Upper lobe of right lung (tissue), 1 donor: ENCODE measurements at regions not wholly inside any gene's neighbourhood (a gene's known extent, or its start where the extent isn't known, plus 50 kb on each side); places are given as distances from the start of the nearest gene placed in this dataset.

ENCODE experiments used
- ATAC-seq: fragments of 200-7000 bp; cut with Tn5 transposase; one replicate; pipeline ENCODE4 v1.9.1; 2020; ENCODE audit warnings: mild to moderate bottlenecking, moderate library complexity
- DNase-seq: peaks from one replicate; pipeline ENCODE4 v3.0.0-alpha.2; 2020
- H3K27ac ChIP-seq: fragments of 200-600 bp; one replicate; pipeline ENCODE4 v1.8.0; 2022
- H3K27me3 ChIP-seq: fragments of 200-600 bp; one replicate; pipeline ENCODE4 v1.8.0; 2022; ENCODE audit warnings: mild to moderate bottlenecking
- H3K36me3 ChIP-seq: fragments of 200-600 bp; one replicate; pipeline ENCODE4 v1.8.0; 2022
- H3K4me1 ChIP-seq: fragments of 200-600 bp; one replicate; pipeline ENCODE4 v1.8.0; 2022
- H3K4me3 ChIP-seq: fragments of 200-600 bp; one replicate; pipeline ENCODE4 v1.8.0; 2022; ENCODE audit warnings: mild to moderate bottlenecking
- H3K9me3 ChIP-seq: fragments of 200-600 bp; one replicate; pipeline ENCODE4 v1.8.0; 2022
- intact Hi-C: fragments of 100-400 bp; cut with DNase I; formaldehyde crosslinking; loops from one replicate; pipeline ENCODE4 v1.11.0; 2022
- TF ChIP-seq, protein P1 (sequence below): fragments of 200-600 bp; IDR thresholded peaks from one replicate; pipeline ENCODE4 v1.8.0; 2022; ENCODE audit warnings: antibody characterized with exemption
- donor health status: DM: no; HTN: yes; CAD: no; lungs with severe emphysema.

DNA sequence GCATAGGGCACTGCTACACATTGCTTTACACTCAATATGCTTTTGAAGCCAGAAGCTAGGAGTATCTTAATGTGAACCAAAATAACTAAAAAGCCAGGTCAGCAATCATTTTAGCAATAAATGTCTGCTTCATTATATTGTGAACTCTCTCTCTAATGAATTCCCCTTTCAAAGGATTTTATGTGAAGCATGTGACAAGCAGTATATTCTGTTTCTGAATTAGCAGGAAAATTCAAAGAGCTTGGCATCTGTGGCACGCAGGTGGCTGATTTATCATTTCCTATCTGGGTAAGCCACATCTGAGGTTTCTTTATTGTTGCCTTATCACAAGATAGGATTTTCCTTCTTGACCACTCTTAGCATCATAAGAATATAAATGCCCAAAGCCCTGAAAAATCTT lies 56.8 kb upstream of the KLF12 start:
- no peak for DNase-seq
- H3K9me3 ChIP-seq = no peaks in the 10 kb centered on the region
- intact Hi-C loops = no loop called here
- H3K36me3 ChIP-seq = no peaks in the 10 kb centered on the region
- no peak overlapping the region for H3K4me3 ChIP-seq
- ATAC-seq = no peak
- H3K27ac ChIP-seq = no peak overlapping the region
- no peaks in the 10 kb centered on the region for H3K4me1 ChIP-seq
- TF ChIP-seq, protein P1, sequence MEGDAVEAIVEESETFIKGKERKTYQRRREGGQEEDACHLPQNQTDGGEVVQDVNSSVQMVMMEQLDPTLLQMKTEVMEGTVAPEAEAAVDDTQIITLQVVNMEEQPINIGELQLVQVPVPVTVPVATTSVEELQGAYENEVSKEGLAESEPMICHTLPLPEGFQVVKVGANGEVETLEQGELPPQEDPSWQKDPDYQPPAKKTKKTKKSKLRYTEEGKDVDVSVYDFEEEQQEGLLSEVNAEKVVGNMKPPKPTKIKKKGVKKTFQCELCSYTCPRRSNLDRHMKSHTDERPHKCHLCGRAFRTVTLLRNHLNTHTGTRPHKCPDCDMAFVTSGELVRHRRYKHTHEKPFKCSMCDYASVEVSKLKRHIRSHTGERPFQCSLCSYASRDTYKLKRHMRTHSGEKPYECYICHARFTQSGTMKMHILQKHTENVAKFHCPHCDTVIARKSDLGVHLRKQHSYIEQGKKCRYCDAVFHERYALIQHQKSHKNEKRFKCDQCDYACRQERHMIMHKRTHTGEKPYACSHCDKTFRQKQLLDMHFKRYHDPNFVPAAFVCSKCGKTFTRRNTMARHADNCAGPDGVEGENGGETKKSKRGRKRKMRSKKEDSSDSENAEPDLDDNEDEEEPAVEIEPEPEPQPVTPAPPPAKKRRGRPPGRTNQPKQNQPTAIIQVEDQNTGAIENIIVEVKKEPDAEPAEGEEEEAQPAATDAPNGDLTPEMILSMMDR = no peak
- no peaks in the 10 kb centered on the region for H3K27me3 ChIP-seq

DNA sequence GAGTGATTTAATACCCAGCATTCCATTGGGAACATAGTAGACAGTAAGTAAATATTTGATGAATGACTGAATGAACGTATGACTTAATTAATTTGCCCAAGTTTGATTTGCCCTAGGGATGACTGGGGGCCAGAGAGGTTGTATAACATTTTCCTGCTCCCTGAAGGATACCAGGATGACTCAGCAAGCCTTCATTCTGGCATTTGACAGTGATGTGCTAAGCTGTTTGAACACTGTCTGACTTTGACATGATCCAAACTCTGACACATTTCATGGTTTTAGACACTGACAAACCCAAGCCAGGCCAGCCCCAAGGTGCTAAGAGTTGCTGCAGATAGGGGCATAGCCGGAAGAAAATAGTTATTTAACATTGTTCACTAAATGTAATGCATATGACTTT lies 53.4 kb upstream of the KLF12 start:
- Histone ChIP-seq H3K27ac (no peak overlapping the region), H3K4me3 (no peak overlapping the region), H3K27me3 (no peaks in the 10 kb centered on the region), H3K4me1 (no peaks in the 10 kb centered on the region), H3K36me3 (no peaks in the 10 kb centered on the region), H3K9me3 (no peaks in the 10 kb centered on the region)
- intact Hi-C loops = no loop called here
- no peak for DNase-seq
- TF ChIP-seq, protein P1 = no peak
- no peak for ATAC-seq

DNA sequence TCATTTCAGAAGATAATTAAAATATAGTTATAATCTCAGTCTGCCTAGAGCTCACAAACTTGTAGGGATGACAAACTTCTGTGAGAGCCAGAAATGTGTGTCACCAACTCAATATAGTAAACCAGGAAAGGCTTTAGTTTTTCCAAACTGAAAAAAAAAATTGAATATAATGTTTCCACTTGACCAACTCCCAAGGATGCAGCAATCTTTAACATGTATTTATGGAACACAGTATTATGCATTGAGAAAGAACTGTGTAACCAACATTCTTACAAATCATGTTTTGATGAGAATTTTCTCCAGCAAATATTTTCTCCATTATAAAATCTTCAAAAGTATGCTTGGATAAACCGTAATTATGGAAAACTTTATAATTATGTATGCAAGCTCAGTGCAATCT lies 50.1 kb upstream of the KLF12 start:
- TF ChIP-seq, protein P1 = no peak

More for the DNA sequence above, 50.1 kb upstream of the KLF12 start:
- intact Hi-C loops = no loop called here
- H3K36me3 ChIP-seq = no peaks in the 10 kb centered on the region
- DNase-seq (no peak), ATAC-seq (no peak)
- no peaks in the 10 kb centered on the region for H3K4me1 ChIP-seq
- peaks cover 5% of the 10 kb centered on the region for H3K27me3 ChIP-seq
- H3K4me3 ChIP-seq = no peak overlapping the region
- H3K27ac ChIP-seq = no peak overlapping the region
- H3K9me3 ChIP-seq = no peaks in the 10 kb centered on the region
